ENCODE measurements at regions not wholly inside any gene's neighbourhood (a gene's known extent, or its start where the extent isn't known, plus 50 kb on each side); places are given as distances from the start of the nearest gene placed in this dataset.

DNA sequence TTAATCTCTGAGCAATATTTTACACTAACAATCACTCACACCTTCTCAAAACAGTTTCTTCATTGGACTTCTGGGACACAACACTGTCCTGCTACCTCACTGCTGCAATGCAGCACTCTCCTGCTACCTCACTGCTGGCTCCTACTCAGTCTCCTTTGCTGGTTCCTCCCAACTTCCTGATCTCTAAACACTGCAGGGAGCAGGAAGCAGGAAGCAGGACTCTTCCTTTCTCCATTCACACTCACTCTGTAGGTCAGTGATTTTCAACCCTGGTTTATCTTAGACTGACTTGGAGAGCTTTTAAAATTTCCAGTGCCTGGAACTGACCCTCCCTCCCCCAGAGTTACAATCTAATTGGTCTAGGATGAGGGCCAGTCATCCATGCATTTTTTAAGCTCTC, 243.4 kb upstream of the RBBP8 start:
- peaks cover 7% of the 10 kb centered on the region for H3K9me3 Mint-ChIP-seq
- CTCF ChIA-PET: no interaction called here
- POLR2A ChIA-PET: no interaction called here
- peaks cover 9% of the 10 kb centered on the region for H3K36me3 Mint-ChIP-seq
- no peak overlapping the region for H3K4me3 Mint-ChIP-seq
- peaks cover 16% of the 10 kb centered on the region for H3K4me1 Mint-ChIP-seq
- no peak for TF ChIP-seq ZBTB21 (CRISPR knock-in tag; IDR thresholded peaks at IDR 0.05; ENCODE audit: borderline replicate concordance)
- TF ChIP-seq, protein P1, sequence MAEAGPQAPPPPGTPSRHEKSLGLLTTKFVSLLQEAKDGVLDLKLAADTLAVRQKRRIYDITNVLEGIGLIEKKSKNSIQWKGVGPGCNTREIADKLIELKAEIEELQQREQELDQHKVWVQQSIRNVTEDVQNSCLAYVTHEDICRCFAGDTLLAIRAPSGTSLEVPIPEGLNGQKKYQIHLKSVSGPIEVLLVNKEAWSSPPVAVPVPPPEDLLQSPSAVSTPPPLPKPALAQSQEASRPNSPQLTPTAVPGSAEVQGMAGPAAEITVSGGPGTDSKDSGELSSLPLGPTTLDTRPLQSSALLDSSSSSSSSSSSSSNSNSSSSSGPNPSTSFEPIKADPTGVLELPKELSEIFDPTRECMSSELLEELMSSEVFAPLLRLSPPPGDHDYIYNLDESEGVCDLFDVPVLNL (CRISPR knock-in tag; IDR thresholded peaks at IDR 0.05; ENCODE audit: borderline replicate concordance, low read depth): no peak
- no peak for TF ChIP-seq ZNF396 (CRISPR knock-in tag; IDR thresholded peaks at IDR 0.05; ENCODE audit: borderline replicate concordance)
- no peak for TF ChIP-seq SOX15 (CRISPR knock-in tag; IDR thresholded peaks at IDR 0.05)
- TF ChIP-seq ATF1 (CRISPR knock-in tag; IDR thresholded peaks at IDR 0.05): no peak
- TF ChIP-seq HMGA2 (CRISPR knock-in tag; IDR thresholded peaks at IDR 0.05): no peak
- TF ChIP-seq PRRX2 (CRISPR knock-in tag; IDR thresholded peaks at IDR 0.05): no peak
- no peak for TF ChIP-seq NR3C1 (CRISPR knock-in tag; conservative IDR thresholded peaks at IDR 0.05; ENCODE audit: low read depth)
- no peak for TF ChIP-seq ETV6 (CRISPR knock-in tag; IDR thresholded peaks at IDR 0.05)
- TF ChIP-seq, protein P2, sequence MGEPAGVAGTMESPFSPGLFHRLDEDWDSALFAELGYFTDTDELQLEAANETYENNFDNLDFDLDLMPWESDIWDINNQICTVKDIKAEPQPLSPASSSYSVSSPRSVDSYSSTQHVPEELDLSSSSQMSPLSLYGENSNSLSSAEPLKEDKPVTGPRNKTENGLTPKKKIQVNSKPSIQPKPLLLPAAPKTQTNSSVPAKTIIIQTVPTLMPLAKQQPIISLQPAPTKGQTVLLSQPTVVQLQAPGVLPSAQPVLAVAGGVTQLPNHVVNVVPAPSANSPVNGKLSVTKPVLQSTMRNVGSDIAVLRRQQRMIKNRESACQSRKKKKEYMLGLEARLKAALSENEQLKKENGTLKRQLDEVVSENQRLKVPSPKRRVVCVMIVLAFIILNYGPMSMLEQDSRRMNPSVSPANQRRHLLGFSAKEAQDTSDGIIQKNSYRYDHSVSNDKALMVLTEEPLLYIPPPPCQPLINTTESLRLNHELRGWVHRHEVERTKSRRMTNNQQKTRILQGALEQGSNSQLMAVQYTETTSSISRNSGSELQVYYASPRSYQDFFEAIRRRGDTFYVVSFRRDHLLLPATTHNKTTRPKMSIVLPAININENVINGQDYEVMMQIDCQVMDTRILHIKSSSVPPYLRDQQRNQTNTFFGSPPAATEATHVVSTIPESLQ (CRISPR knock-in tag; IDR thresholded peaks at IDR 0.05): no peak
- TF ChIP-seq, protein P3, sequence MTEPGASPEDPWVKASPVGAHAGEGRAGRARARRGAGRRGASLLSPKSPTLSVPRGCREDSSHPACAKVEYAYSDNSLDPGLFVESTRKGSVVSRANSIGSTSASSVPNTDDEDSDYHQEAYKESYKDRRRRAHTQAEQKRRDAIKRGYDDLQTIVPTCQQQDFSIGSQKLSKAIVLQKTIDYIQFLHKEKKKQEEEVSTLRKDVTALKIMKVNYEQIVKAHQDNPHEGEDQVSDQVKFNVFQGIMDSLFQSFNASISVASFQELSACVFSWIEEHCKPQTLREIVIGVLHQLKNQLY (CRISPR knock-in tag; IDR thresholded peaks at IDR 0.05): no peak
- no peak for TF ChIP-seq EMX1 (CRISPR knock-in tag; IDR thresholded peaks at IDR 0.05)
- TF ChIP-seq TCF7 (CRISPR knock-in tag; IDR thresholded peaks at IDR 0.05; ENCODE audit: low read depth): no peak
- TF ChIP-seq, protein P4, sequence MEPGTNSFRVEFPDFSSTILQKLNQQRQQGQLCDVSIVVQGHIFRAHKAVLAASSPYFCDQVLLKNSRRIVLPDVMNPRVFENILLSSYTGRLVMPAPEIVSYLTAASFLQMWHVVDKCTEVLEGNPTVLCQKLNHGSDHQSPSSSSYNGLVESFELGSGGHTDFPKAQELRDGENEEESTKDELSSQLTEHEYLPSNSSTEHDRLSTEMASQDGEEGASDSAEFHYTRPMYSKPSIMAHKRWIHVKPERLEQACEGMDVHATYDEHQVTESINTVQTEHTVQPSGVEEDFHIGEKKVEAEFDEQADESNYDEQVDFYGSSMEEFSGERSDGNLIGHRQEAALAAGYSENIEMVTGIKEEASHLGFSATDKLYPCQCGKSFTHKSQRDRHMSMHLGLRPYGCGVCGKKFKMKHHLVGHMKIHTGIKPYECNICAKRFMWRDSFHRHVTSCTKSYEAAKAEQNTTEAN (CRISPR knock-in tag; IDR thresholded peaks at IDR 0.05): no peak
- TF ChIP-seq GTF2I (CRISPR knock-in tag; conservative IDR thresholded peaks at IDR 0.05): no peak
- TF ChIP-seq RELA (CRISPR knock-in tag; IDR thresholded peaks at IDR 0.05; ENCODE audit: borderline replicate concordance): no peak
- TF ChIP-seq NFYB (CRISPR knock-in tag; conservative IDR thresholded peaks at IDR 0.05; ENCODE audit: low read depth): no peak
- no peak for ATAC-seq
- no peak overlapping the region for H3K27ac Mint-ChIP-seq
- no peak for DNase-seq (ENCODE audit: low spot score)
- peaks cover 3% of the 10 kb centered on the region; the same call in 1 of the 2 replicates for H3K27me3 Mint-ChIP-seq (ENCODE audit: low read depth)

DNA sequence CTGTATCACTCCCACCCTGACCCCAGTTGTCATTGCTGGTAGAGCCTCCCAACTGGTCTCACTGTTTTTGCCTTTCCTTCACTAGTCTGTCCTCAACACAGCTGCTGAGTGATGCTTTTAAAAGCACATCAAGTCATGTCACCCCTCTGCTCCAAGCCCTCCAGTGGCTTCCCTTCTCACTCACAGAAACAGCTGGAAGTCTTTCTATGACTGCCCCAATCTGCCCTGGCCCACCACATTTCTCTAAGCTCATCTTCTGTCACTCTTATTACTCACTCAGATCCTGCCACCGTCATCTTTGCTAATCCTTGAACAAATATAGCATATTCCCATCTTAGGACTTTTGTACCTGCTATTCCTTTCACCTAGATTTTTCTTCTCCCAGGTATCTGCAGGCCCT, 242.6 kb upstream of the RBBP8 start:
- CTCF ChIA-PET: no interaction called here
- Mint-ChIP-seq H3K4me1 (peaks cover 20% of the 10 kb centered on the region), H3K27ac (no peak overlapping the region), H3K27me3 (ENCODE audit: low read depth) (peaks cover 3% of the 10 kb centered on the region; the same call in 1 of the 2 replicates), H3K36me3 (peaks cover 9% of the 10 kb centered on the region), H3K9me3 (peaks cover 7% of the 10 kb centered on the region), H3K4me3 (no peak overlapping the region)
- ATAC-seq (no peak), DNase-seq (ENCODE audit: low spot score) (no peak)
- POLR2A ChIA-PET: no interaction called here
- TF ChIP-seq TEAD4 (CRISPR knock-in tag; IDR thresholded peaks at IDR 0.05) (no peak), TP53 (CRISPR knock-in tag; IDR thresholded peaks at IDR 0.05) (no peak), NR3C1 (CRISPR knock-in tag; conservative IDR thresholded peaks at IDR 0.05; ENCODE audit: low read depth) (no peak), IRF2 (CRISPR knock-in tag; IDR thresholded peaks at IDR 0.05; ENCODE audit: borderline replicate concordance, low read depth) (no peak), MYBL2 (CRISPR knock-in tag; IDR thresholded peaks at IDR 0.05) (no peak), GABPB1 (CRISPR knock-in tag; IDR thresholded peaks at IDR 0.05) (no peak), ZNF232 (CRISPR knock-in tag; IDR thresholded peaks at IDR 0.05) (no peak)
- TF ChIP-seq, protein P5, sequence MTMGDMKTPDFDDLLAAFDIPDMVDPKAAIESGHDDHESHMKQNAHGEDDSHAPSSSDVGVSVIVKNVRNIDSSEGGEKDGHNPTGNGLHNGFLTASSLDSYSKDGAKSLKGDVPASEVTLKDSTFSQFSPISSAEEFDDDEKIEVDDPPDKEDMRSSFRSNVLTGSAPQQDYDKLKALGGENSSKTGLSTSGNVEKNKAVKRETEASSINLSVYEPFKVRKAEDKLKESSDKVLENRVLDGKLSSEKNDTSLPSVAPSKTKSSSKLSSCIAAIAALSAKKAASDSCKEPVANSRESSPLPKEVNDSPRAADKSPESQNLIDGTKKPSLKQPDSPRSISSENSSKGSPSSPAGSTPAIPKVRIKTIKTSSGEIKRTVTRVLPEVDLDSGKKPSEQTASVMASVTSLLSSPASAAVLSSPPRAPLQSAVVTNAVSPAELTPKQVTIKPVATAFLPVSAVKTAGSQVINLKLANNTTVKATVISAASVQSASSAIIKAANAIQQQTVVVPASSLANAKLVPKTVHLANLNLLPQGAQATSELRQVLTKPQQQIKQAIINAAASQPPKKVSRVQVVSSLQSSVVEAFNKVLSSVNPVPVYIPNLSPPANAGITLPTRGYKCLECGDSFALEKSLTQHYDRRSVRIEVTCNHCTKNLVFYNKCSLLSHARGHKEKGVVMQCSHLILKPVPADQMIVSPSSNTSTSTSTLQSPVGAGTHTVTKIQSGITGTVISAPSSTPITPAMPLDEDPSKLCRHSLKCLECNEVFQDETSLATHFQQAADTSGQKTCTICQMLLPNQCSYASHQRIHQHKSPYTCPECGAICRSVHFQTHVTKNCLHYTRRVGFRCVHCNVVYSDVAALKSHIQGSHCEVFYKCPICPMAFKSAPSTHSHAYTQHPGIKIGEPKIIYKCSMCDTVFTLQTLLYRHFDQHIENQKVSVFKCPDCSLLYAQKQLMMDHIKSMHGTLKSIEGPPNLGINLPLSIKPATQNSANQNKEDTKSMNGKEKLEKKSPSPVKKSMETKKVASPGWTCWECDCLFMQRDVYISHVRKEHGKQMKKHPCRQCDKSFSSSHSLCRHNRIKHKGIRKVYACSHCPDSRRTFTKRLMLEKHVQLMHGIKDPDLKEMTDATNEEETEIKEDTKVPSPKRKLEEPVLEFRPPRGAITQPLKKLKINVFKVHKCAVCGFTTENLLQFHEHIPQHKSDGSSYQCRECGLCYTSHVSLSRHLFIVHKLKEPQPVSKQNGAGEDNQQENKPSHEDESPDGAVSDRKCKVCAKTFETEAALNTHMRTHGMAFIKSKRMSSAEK (CRISPR knock-in tag; IDR thresholded peaks at IDR 0.05; ENCODE audit: borderline replicate concordance): no peak
- TF ChIP-seq, protein P6, sequence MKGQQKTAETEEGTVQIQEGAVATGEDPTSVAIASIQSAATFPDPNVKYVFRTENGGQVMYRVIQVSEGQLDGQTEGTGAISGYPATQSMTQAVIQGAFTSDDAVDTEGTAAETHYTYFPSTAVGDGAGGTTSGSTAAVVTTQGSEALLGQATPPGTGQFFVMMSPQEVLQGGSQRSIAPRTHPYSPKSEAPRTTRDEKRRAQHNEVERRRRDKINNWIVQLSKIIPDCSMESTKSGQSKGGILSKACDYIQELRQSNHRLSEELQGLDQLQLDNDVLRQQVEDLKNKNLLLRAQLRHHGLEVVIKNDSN (CRISPR knock-in tag; IDR thresholded peaks at IDR 0.05): no peak
- TF ChIP-seq, protein P7, sequence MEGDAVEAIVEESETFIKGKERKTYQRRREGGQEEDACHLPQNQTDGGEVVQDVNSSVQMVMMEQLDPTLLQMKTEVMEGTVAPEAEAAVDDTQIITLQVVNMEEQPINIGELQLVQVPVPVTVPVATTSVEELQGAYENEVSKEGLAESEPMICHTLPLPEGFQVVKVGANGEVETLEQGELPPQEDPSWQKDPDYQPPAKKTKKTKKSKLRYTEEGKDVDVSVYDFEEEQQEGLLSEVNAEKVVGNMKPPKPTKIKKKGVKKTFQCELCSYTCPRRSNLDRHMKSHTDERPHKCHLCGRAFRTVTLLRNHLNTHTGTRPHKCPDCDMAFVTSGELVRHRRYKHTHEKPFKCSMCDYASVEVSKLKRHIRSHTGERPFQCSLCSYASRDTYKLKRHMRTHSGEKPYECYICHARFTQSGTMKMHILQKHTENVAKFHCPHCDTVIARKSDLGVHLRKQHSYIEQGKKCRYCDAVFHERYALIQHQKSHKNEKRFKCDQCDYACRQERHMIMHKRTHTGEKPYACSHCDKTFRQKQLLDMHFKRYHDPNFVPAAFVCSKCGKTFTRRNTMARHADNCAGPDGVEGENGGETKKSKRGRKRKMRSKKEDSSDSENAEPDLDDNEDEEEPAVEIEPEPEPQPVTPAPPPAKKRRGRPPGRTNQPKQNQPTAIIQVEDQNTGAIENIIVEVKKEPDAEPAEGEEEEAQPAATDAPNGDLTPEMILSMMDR (IDR thresholded peaks at IDR 0.05): no peak

Measured in WTC11 (cell line).